Bronchial epithelial cell (primary cell): ENCODE measurements at regions not wholly inside any gene's neighbourhood (a gene's known extent, or its start where the extent isn't known, plus 50 kb on each side); places are given as distances from the start of the nearest gene placed in this dataset.
A peak's percentile ranks its signal among the peaks of the same experiment; 100 is the strongest.

ENCODE experiments used
- DNase-seq: peaks from one replicate; pipeline ENCODE4 v3.0.0-alpha.2; 2010; ENCODE audit warnings: low read depth
- FAIRE-seq: peaks from 2 replicates; lab custom pipeline; 2011; peaks lifted over from hg19 to GRCh38; lab: Jason Lieb, UNC
- H3K27me3 ChIP-seq: 2 replicates; pipeline ENCODE4 v1.5.1; 2011; ENCODE audit warnings: low read length; ENCODE audit not compliant: control insufficient read depth, insufficient read depth
- H3K36me3 ChIP-seq: 2 replicates; pipeline ENCODE4 v1.5.1; 2011; ENCODE audit warnings: low read length; ENCODE audit not compliant: control insufficient read depth, insufficient read depth
- H3K4me3 ChIP-seq: 2 replicates; pipeline ENCODE4 v1.5.1; 2011; ENCODE audit warnings: mild to moderate bottlenecking, low read depth, low read length, control low read depth
- TF ChIP-seq, protein P1 (sequence below): IDR thresholded peaks from 2 replicates; pipeline ENCODE4 v1.5.1; 2011; ENCODE audit warnings: mild to moderate bottlenecking, moderate library complexity, low read length, control low read depth, inconsistent platforms; ENCODE audit not compliant: insufficient read depth, severe bottlenecking

DNA sequence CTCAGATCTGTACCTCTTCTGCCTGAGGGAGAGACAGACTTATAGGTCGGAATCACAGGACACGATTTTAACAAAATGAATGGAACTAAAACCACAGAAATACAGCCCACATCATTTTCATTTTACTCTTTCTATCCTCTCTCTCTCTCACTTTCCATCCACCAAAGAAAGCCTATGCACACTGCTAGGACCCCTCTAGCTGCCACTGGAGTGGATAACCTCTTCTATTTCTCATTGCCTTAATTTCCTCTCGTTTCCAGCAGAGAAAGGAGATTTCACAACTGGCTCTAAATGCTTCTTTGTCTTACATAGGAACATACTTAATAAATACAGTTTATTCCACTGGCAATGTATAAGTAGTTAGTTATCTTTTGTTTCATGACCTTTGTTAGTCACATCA lies 867.8 kb upstream of the ADGRL4 start:
- no peaks in the 10 kb centered on the region for H3K27me3 ChIP-seq
- TF ChIP-seq, protein P1, sequence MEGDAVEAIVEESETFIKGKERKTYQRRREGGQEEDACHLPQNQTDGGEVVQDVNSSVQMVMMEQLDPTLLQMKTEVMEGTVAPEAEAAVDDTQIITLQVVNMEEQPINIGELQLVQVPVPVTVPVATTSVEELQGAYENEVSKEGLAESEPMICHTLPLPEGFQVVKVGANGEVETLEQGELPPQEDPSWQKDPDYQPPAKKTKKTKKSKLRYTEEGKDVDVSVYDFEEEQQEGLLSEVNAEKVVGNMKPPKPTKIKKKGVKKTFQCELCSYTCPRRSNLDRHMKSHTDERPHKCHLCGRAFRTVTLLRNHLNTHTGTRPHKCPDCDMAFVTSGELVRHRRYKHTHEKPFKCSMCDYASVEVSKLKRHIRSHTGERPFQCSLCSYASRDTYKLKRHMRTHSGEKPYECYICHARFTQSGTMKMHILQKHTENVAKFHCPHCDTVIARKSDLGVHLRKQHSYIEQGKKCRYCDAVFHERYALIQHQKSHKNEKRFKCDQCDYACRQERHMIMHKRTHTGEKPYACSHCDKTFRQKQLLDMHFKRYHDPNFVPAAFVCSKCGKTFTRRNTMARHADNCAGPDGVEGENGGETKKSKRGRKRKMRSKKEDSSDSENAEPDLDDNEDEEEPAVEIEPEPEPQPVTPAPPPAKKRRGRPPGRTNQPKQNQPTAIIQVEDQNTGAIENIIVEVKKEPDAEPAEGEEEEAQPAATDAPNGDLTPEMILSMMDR, result no peak
- H3K4me3 ChIP-seq, result no peak overlapping the region
- no peaks in the 10 kb centered on the region for H3K36me3 ChIP-seq
- no peak for DNase-seq
- no peak for FAIRE-seq

DNA sequence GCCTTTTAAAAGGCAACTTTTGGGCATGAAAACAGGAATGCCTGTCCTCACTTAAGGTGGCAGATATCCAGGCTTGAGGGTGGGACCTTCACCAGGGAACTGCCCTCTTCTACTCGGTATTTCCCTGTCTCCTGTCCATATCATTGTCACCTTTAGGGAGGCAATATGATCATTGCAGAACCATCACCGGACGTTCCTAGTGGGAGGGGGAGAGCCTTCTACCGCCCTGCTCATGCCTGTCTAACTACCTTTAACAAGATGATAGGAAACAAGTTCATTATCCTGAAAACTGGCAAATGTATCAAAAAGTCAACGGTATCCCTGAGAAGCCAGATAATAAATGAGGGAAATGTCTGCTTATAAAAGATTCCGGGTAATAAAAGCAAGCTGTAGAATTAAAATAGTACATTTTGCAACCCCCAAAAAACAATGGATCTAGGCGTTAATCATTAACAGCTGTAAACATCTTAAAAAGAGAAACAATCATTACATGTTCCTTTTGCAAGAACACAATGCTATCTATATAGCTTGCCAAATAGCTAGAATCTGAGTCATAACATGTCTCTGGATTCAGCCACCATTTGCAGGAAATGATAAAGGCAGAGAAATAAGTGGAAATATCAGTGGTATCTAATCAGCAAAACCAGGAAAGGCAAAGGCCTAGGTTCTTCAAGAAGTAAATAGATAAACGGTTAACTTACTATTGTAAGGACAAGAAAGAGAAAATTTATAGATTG lies 852.9 kb upstream of the ADGRL4 start:
- DNase-seq, result peak; percentile 67
- no peaks in the 10 kb centered on the region for H3K27me3 ChIP-seq
- TF ChIP-seq, protein P1, result no peak
- FAIRE-seq, result no peak
- no peak overlapping the region for H3K4me3 ChIP-seq
- H3K36me3 ChIP-seq, result no peaks in the 10 kb centered on the region

DNA sequence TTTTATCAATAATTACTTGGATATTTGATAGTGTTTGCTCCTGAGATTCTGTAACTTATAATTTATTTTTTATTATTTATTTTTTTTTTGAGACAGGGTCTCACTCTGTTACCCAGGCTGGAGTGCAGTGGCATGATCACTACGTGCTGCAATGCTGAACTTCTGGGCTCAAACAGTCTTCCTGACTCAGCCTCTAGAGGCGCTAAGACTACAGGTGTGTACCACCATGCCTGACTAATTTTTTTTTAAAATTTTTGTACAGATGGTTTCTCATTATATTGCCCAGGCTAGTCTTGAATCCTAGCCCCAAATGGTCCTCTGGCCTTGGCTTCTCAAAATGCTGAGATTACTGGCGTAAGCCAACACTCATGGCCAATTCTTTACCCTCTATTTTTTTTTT lies 845.5 kb upstream of the ADGRL4 start:
- TF ChIP-seq, protein P1, result peak; percentile 32
- H3K27me3 ChIP-seq, result no peaks in the 10 kb centered on the region
- no peak for FAIRE-seq
- no peaks in the 10 kb centered on the region for H3K36me3 ChIP-seq
- no peak overlapping the region for H3K4me3 ChIP-seq
- DNase-seq, result peak; percentile 9

DNA sequence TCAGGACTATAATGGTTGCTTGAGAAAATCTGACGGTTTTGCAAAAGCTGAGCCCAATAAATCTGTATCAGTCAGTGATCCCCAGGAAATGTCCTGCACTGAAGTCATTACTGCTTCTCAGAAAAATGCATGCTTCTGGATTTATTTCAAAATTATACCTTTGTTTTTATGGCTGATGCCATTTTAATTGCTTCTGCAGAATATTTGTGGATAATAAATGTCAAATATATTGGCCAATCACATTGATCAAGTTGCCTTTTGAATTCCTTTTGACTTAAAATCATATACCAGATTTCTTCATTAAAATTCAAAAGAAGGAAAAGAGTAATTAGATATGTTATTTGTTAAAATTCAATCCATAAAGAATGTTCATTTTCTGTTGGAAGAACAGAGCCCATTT lies 842.9 kb upstream of the ADGRL4 start:
- H3K4me3 ChIP-seq, result no peak overlapping the region
- DNase-seq, result no peak
- FAIRE-seq, result no peak
- TF ChIP-seq, protein P1, result no peak
- no peaks in the 10 kb centered on the region for H3K36me3 ChIP-seq
- no peaks in the 10 kb centered on the region for H3K27me3 ChIP-seq

DNA sequence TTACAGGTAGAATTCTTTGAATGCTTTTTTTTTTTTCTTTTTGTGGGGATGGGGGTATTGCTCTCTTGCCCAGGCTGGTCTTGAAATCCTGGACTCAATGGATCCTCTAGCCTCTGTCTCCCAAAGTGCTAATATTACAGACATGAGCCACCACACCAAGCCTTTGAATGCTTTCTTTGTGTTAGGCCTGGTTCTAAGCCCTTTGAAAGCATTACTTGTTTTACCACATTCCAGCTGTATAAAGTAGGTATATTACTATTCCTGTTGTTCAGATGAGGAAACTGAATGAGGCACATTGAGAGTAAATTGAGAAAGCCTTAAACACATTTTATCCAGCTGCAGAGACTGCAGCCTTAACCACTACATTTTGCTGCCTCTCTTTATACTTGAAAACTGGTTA lies 841.8 kb upstream of the ADGRL4 start:
- Histone ChIP-seq H3K27me3 (no peaks in the 10 kb centered on the region), H3K36me3 (no peaks in the 10 kb centered on the region), H3K4me3 (no peak overlapping the region)
- TF ChIP-seq, protein P1, result no peak
- FAIRE-seq (no peak), DNase-seq (peak; percentile 57)

DNA sequence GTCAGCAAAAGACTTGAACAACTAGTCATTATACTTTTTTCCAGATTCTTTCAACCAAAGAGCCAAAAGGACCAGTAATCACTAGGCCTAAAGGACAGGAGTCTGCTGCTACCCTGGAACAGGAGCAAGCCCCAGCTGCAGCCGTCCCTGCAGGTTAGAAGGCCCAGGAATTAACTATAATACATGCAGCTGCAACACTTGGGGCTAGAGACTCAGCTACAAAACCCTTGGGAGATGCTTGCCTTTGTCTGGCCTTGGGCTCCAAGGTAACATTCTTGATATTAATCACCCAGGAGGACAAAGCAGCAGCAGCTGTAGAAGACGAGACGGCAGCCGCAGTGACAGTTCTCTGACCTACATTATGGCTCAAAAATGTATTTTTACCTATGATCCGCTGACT lies 841.2 kb upstream of the ADGRL4 start:
- Histone ChIP-seq H3K4me3 (no peak overlapping the region), H3K27me3 (no peaks in the 10 kb centered on the region), H3K36me3 (no peaks in the 10 kb centered on the region)
- TF ChIP-seq, protein P1, result no peak
- DNase-seq, result no peak
- no peak for FAIRE-seq
